HEK293T (cell line): ENCODE measurements at regions not wholly inside any gene's neighbourhood (a gene's known extent, or its start where the extent isn't known, plus 50 kb on each side); places are given as distances from the start of the nearest gene placed in this dataset.

Experiments used
- CTCF ChIA-PET: fragments of 350-600 bp; formaldehyde crosslinking; extraction: SDS; loops from one replicate; lab custom pipeline; 2021; ENCODE audit warnings: antibody characterized with exemption, inconsistent platforms; lab: Yijun Ruan, JAX
- POLR2A ChIA-PET: fragments of 350-600 bp; formaldehyde crosslinking; extraction: SDS; loops from one replicate; lab custom pipeline; 2020; ENCODE audit warnings: antibody characterized with exemption, inconsistent platforms; lab: Yijun Ruan, JAX
- DNase-seq: peaks from one replicate; pipeline ENCODE4 v3.0.0; 2012; ENCODE audit warnings: mixed read lengths; ENCODE audit errors: extremely low spot score
- ARNT ChIP-seq: fragments of 450-650 bp; IDR thresholded peaks from 2 replicates; pipeline ENCODE4 v1.6.1; 2017; ENCODE audit warnings: mild to moderate bottlenecking
- BHLHE40 ChIP-seq: fragments of 450-650 bp; IDR thresholded peaks from 2 replicates; pipeline ENCODE4 v1.6.1; 2016; ENCODE audit warnings: mild to moderate bottlenecking, moderate library complexity, borderline replicate concordance
- CTBP1 ChIP-seq: fragments of 450-650 bp; IDR thresholded peaks from 2 replicates; pipeline ENCODE4 v1.6.1; 2016; ENCODE audit warnings: borderline replicate concordance
- ELF4 ChIP-seq: fragments of 450-650 bp; IDR thresholded peaks from 2 replicates; pipeline ENCODE4 v1.6.1; 2017; ENCODE audit warnings: antibody characterized with exemption
- FOXA1 ChIP-seq: fragments of 450-650 bp; IDR thresholded peaks from 2 replicates; pipeline ENCODE4 v1.6.1; 2016; ENCODE audit warnings: mild to moderate bottlenecking
- FOXK2 ChIP-seq: fragments of 450-650 bp; IDR thresholded peaks from 2 replicates; pipeline ENCODE4 v1.6.1; 2016; ENCODE audit warnings: mild to moderate bottlenecking
- FOXM1 ChIP-seq: fragments of 450-650 bp; IDR thresholded peaks from 2 replicates; pipeline ENCODE4 v1.6.1; 2017; ENCODE audit warnings: mild to moderate bottlenecking, borderline replicate concordance
- HDGF ChIP-seq: fragments of 450-650 bp; IDR thresholded peaks from 2 replicates; pipeline ENCODE4 v1.6.1; 2017; ENCODE audit warnings: antibody characterized with exemption, borderline replicate concordance
- L3MBTL2 ChIP-seq: fragments of 450-650 bp; conservative IDR thresholded peaks from 2 replicates; pipeline ENCODE4 v1.6.1; 2016; ENCODE audit warnings: mild to moderate bottlenecking
- LEF1 ChIP-seq: fragments of 450-650 bp; IDR thresholded peaks from 2 replicates; pipeline ENCODE4 v1.6.1; 2017; ENCODE audit warnings: mild to moderate bottlenecking, borderline replicate concordance
- NFRKB ChIP-seq: fragments of 450-650 bp; IDR thresholded peaks from 2 replicates; pipeline ENCODE4 v1.6.1; 2016; ENCODE audit warnings: mild to moderate bottlenecking, moderate library complexity
- SP1 ChIP-seq: fragments of 450-650 bp; IDR thresholded peaks from 2 replicates; pipeline ENCODE4 v1.6.1; 2017
- SUZ12 ChIP-seq: fragments of 450-650 bp; IDR thresholded peaks from 2 replicates; pipeline ENCODE4 v1.6.1; 2016; ENCODE audit warnings: mild to moderate bottlenecking
- TARDBP ChIP-seq: fragments of 450-650 bp; IDR thresholded peaks from 2 replicates; pipeline ENCODE4 v1.6.1; 2016
- ZNF384 ChIP-seq: fragments of 450-650 bp; IDR thresholded peaks from 2 replicates; pipeline ENCODE4 v1.6.1; 2016
- TF ChIP-seq, protein P1 (sequence below): fragments of 450-650 bp; IDR thresholded peaks from 2 replicates; pipeline ENCODE4 v1.6.1; 2016

DNA sequence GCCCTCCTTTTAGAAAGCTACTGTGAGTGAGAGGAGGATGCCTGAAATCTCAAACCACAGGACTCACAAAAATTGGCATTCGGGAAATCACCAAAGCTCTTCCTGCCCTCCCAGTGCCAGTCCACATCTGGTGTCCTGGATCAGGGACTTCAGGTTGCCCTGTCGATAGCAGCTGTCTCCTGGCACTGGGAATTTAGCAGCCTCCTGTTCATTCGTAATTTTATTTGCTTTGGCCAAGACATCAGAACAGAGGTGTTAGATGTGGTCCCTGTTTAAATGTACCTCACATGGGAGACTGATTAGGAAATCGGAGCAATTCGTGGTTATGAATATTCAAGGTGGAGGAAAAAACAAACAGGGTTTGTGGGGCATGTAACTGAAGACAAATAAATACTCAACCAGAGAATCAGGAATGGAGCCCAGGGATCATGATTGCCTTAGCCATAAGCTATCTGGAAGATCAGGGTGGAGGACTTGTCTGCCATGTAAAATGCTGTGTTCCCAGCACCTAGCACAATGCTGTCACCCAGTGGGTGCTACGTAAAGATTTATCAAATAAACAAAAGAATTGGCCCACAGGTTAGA is 265.2 kb upstream of the PROK2 start:
- ChIA-PET CTCF (no interaction called here), POLR2A (no interaction called here)
- no peak for TF ChIP-seq BHLHE40
- TF ChIP-seq FOXA1 = no peak
- no peak for TF ChIP-seq FOXK2
- TF ChIP-seq, protein P1, sequence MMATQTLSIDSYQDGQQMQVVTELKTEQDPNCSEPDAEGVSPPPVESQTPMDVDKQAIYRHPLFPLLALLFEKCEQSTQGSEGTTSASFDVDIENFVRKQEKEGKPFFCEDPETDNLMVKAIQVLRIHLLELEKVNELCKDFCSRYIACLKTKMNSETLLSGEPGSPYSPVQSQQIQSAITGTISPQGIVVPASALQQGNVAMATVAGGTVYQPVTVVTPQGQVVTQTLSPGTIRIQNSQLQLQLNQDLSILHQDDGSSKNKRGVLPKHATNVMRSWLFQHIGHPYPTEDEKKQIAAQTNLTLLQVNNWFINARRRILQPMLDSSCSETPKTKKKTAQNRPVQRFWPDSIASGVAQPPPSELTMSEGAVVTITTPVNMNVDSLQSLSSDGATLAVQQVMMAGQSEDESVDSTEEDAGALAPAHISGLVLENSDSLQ = no peak
- no peak for TF ChIP-seq HDGF
- TF ChIP-seq LEF1 = no peak
- no peak for TF ChIP-seq ELF4
- TF ChIP-seq NFRKB = no peak
- no peak for TF ChIP-seq CTBP1
- TF ChIP-seq ARNT = no peak
- TF ChIP-seq FOXM1 = no peak
- no peak for TF ChIP-seq SP1
- no peak for TF ChIP-seq ZNF384
- TF ChIP-seq L3MBTL2 = no peak
- TF ChIP-seq TARDBP = no peak
- TF ChIP-seq SUZ12 = no peak
- no peak for DNase-seq

DNA sequence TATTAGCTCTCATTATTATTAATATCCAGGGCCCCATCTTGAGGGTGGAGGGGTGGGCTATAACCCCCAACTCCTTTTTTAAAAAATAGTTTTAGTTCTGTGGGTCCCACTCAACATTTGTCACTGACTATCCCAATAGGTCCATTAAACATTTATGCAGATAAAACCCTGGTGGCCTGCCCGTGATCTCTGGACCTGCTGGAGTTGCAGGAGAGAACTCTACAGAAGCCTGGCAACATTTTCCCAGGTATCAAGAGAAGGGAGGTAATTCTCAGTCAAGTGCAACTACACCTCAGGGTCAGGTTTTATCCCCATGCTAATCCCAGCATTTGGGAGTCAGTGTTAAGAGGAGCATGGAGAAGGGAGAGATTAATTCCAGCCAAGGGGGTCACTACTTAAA is 264.4 kb upstream of the PROK2 start:
- ChIA-PET POLR2A (no interaction called here), CTCF (no interaction called here)
- TF ChIP-seq LEF1 (no peak), FOXA1 (no peak), FOXK2 (no peak), L3MBTL2 (no peak), SUZ12 (no peak), FOXM1 (no peak), SP1 (no peak)
- TF ChIP-seq, protein P1 = no peak
- no peak for DNase-seq

DNA sequence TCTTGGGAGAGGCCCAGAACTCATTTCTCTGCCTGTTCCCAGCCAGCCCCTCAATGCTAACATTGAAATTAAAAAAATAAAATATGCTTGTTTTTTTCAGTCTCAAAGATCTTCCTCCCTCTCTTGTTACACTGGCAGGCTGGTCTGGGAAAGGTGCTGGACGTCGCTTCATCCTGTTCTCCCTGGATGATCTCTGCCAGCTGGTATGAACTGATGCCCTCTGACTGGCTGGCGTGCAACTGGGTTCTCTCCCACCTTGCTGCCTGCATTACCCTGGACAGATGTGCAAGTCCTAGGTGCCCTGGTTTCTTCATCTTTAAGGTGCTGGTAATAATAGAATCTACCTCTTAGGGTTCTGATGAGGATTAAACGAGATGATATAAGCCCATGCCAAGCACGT is 263.9 kb upstream of the PROK2 start:
- TF ChIP-seq CTBP1 = no peak
- no peak for TF ChIP-seq BHLHE40
- no peak for TF ChIP-seq L3MBTL2
- no peak for TF ChIP-seq ZNF384
- no peak for TF ChIP-seq NFRKB
- ChIA-PET POLR2A (no interaction called here), CTCF (interaction anchor here (1.0 kb wide), 1 partner anchor 216 kb away, joined by 3 read pairs; no protein-coding TSS in a partner anchor)
- DNase-seq = no peak

DNA sequence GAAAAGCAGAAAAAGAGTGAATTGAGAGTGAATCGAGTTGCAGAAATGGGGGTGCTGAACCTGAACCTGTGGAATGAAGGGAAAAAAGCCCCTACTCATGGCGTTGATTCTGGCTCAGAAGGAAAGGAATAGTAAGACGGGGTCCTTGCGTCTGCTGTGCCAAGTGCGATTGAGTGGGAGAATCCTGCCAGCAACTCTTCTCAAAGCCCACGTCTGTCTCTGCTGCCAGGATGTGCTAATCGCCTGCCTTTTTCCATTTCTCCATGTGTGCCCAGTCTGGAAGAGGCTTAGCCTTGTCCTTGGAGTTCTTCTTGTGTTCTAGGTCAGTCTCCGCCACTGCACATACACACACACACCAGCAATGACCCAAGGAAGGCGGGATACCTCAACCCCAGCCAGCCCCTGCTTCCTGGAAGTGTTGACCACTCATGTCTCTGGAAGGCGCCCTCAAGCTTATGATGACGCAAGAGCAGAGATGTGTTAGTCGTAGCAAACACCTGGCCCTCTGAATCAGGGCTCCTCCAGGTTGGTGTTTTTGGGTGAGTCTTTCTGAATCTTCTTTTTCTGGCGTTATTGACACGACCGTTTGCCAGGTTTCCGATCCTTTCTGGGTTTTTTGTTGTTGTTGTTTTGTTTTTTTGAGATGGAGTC is 262.4 kb upstream of the PROK2 start:
- TF ChIP-seq FOXK2 (no peak), ELF4 (no peak), FOXA1 (no peak), L3MBTL2 (no peak), SP1 (no peak), CTBP1 (no peak), NFRKB (no peak), SUZ12 (no peak), TARDBP (no peak), ZNF384 (no peak), LEF1 (no peak), BHLHE40 (no peak), ARNT (no peak), HDGF (no peak), FOXM1 (no peak)
- TF ChIP-seq, protein P1 = no peak
- ChIA-PET CTCF (interaction anchor here (1.0 kb wide), 1 partner anchor 215 kb away, joined by 3 read pairs; no protein-coding TSS in a partner anchor), POLR2A (interaction anchor here (0.8 kb wide), 1 partner anchor 69 kb away, joined by 3 read pairs; no protein-coding TSS in a partner anchor)
- no peak for DNase-seq

DNA sequence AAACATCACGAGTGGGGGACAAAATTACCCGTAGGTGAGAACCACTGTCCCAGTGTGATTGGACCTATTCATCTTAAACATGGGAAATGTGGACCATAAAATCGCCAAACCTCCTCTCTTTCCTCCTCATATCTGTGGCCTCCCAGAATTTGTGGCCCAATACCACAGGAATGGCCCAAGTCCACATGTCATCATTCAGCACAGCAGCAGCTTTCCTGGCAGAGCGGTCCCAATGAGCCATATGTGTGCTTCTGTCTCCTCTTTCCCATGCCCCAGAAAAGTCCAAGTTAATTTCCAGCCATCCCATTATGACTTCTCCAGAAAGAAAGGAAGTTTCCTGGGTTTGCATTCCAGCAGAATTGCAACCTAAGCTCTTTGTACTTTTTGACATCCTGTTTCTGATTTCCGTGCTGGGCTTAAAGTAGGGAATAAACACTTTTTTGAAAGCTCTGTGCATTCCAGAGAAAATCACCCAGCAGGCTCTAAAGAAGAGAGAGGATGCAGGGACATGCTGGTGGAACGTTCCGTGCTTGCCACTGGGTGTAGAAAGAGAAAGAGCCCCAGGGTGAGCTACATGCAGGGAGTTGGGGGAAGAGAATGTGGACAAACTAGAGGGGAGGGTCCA is 259.4 kb upstream of the PROK2 start:
- no peak for DNase-seq
- ChIA-PET POLR2A (no interaction called here), CTCF (no interaction called here)
- TF ChIP-seq HDGF (no peak), LEF1 (no peak), FOXA1 (no peak), TARDBP (no peak), L3MBTL2 (no peak), ARNT (no peak), BHLHE40 (no peak), FOXK2 (no peak)
